B cell (primary cell): ENCODE measurements at regions not wholly inside any gene's neighbourhood (a gene's known extent, or its start where the extent isn't known, plus 50 kb on each side); places are given as distances from the start of the nearest gene placed in this dataset.

Experiments
- ATAC-seq: fragments of 200-7000 bp; cut with Tn5 transposase; one replicate; pipeline ENCODE4 v1.10.0; 2021; ENCODE audit warnings: low read depth, mild to moderate bottlenecking, moderate number of reproducible peaks, moderate library complexity
- CTCF ChIA-PET: fragments of 350-600 bp; sonication (Branson Sonifier 250); formaldehyde crosslinking; loops from one replicate; lab custom pipeline; 2021; ENCODE audit warnings: antibody characterized with exemption, inconsistent platforms; lab: Charles Lee
- POLR2A ChIA-PET: fragments of 350-600 bp; sonication (Branson Sonifier 250); formaldehyde crosslinking; loops from one replicate; lab custom pipeline; 2021; ENCODE audit warnings: antibody characterized with exemption; lab: Charles Lee
- DNase-seq: peaks from one replicate; pipeline ENCODE4 v3.0.0; 2013
- H2AFZ ChIP-seq: 2 replicates; pipeline ENCODE4 v1.6.1; 2012; ENCODE audit warnings: mild to moderate bottlenecking, low read depth, low read length; ENCODE audit not compliant: insufficient read depth, poor library complexity, severe bottlenecking
- H3K27ac ChIP-seq, 2 donors: 1 replicate in 1 of 2; 2 replicates in 1 of 2; pipeline ENCODE4 v1.5.1; 2012 to 2013; ENCODE audit warnings: low read length in 2 of 2, mild to moderate bottlenecking in 2 of 2, moderate library complexity in 1 of 2
- H3K27me3 ChIP-seq, 4 experiments: fragments of 200-600 bp in 1 of 4; sonication (generic) in 1 of 4; replicated peaks in 1 of 4; 1 replicate in 2 of 4; 2 replicates in 2 of 4; pipeline versions ENCODE4 v1.6.1 to v1.7.0; 2013 to 2016; ENCODE audit warnings: low read length in 3 of 4, mild to moderate bottlenecking in 2 of 4, mixed read lengths in 1 of 4, moderate library complexity in 1 of 4; ENCODE audit not compliant: insufficient read depth in 4 of 4, control insufficient read depth in 3 of 4; ENCODE audit errors: control extremely low read depth in 1 of 4
- H3K36me3 ChIP-seq, 2 experiments: replicated peaks in 1 of 2; 1 replicate in 1 of 2; 2 replicates in 1 of 2; pipeline versions ENCODE4 v1.6.1 to v1.7.1; 2013; ENCODE audit warnings: low read length in 1 of 2; ENCODE audit not compliant: insufficient read depth in 2 of 2, control insufficient read depth in 1 of 2; ENCODE audit errors: control extremely low read depth in 1 of 2, extremely low read depth in 1 of 2
- H3K4me1 ChIP-seq, 2 donors: fragments of 200-600 bp in 1 of 2; sonication (generic) in 1 of 2; 1 replicate in 1 of 2; 2 replicates in 1 of 2; pipeline versions ENCODE4 v1.5.1 to v1.6.1; 2013 to 2017; ENCODE audit warnings: low read length in 2 of 2; ENCODE audit not compliant: control insufficient read depth in 2 of 2, insufficient read depth in 2 of 2
- H3K4me2 ChIP-seq: replicated peaks from 2 replicates; pipeline ENCODE3; 2012; ENCODE audit warnings: mild to moderate bottlenecking, low read depth, low read length; ENCODE audit not compliant: poor library complexity, severe bottlenecking
- H3K4me3 ChIP-seq, 5 experiments: fragments of 200-600 bp in 1 of 5; sonication (generic) in 1 of 5; 1 replicate in 3 of 5; 2 replicates in 2 of 5; pipeline versions ENCODE4 v1.5.1 to v1.7.0; 2011 to 2016; ENCODE audit warnings: low read length in 4 of 5, mild to moderate bottlenecking in 4 of 5, low read depth in 2 of 5, control low read depth in 1 of 5, moderate library complexity in 1 of 5; ENCODE audit not compliant: insufficient read depth in 1 of 5; ENCODE audit errors: control extremely low read depth in 1 of 5, extremely low read depth in 1 of 5
- H3K79me2 ChIP-seq: fragments of 200-600 bp; sonication (generic); one replicate; pipeline ENCODE4 v1.6.0; 2016; ENCODE audit warnings: low read length; ENCODE audit not compliant: control insufficient read depth, insufficient read depth
- H3K9ac ChIP-seq: fragments of 200-600 bp; sonication (generic); 2 replicates; pipeline ENCODE4 v1.6.1; 2017; ENCODE audit warnings: mild to moderate bottlenecking, low read length, moderate library complexity
- H3K9me3 ChIP-seq, 3 donors: one replicate each; pipeline versions ENCODE4 v1.6.1 to v1.7.1; 2013; ENCODE audit warnings: low read length in 2 of 3; ENCODE audit not compliant: control insufficient read depth in 2 of 3, insufficient read depth in 1 of 3; ENCODE audit errors: control extremely low read depth in 1 of 3
- H4K20me1 ChIP-seq: 2 replicates; pipeline ENCODE4 v1.6.0; 2012; ENCODE audit warnings: mild to moderate bottlenecking, low read length; ENCODE audit not compliant: insufficient read depth, control insufficient read depth, poor library complexity, severe bottlenecking
- H3K27ac Mint-ChIP-seq: one replicate; pipeline ENCODE4 v1.8.0; 2021; ENCODE audit warnings: mixed read lengths
- H3K27me3 Mint-ChIP-seq: one replicate; pipeline ENCODE4 v1.8.0; 2021; ENCODE audit warnings: mixed read lengths
- H3K4me1 Mint-ChIP-seq: one replicate; pipeline ENCODE4 v1.8.0; 2021; ENCODE audit warnings: mixed read lengths
- H3K4me3 Mint-ChIP-seq: one replicate; pipeline ENCODE4 v1.8.0; 2021; ENCODE audit warnings: mixed read lengths
- H3K9me3 Mint-ChIP-seq: one replicate; pipeline ENCODE4 v1.8.0; 2022; ENCODE audit warnings: mixed read lengths; ENCODE audit not compliant: insufficient read depth
- EZH2 ChIP-seq: IDR thresholded peaks from 2 replicates; pipeline ENCODE4 v1.6.1; 2012; ENCODE audit warnings: borderline replicate concordance, low read depth, mild to moderate bottlenecking, moderate library complexity, low read length; ENCODE audit not compliant: insufficient read depth, poor library complexity, severe bottlenecking
- WGBS: methylation state at CpG from one replicate; pipeline ENCODE4 v1.1.5; 2013; ENCODE audit warnings: missing lambda C conversion rate; ENCODE audit not compliant: insufficient coverage; 5-methylcytosine and 5-hydroxymethylcytosine counted together
- intact Hi-C: fragments of 100-400 bp; cut with micrococcal nuclease; formaldehyde crosslinking; loops from one replicate; pipeline ENCODE4 v1.10.0; 2022
- TF ChIP-seq, protein P1 (sequence below): fragments of 200-600 bp; IDR thresholded peaks from one replicate; pipeline ENCODE4 v1.8.0; 2022; ENCODE audit warnings: antibody characterized with exemption, mild to moderate bottlenecking

DNA sequence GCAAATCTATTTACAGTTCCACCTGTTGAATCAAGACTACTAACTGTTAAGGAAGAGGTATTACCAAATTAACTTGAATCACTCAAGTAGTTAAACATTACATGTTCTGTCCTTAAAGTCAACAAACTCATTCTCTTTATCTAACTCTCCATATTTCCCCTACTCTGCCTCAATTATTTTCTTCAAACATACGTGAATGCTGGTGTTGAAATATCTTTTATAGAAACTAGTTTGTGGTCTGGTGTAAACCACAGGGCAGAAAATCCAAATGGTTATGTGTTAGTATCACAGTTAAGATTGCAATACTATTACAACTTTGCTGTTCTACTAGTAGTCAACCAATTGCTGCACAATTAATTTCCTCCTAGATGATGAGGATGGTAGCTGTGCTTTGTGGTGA lies 603.5 kb downstream of the KCTD16 start:
- no peaks in the 10 kb centered on the region for H3K4me1 Mint-ChIP-seq
- H3K27ac ChIP-seq = no peak overlapping the region
- no peaks in the 10 kb centered on the region for H3K4me1 ChIP-seq
- H3K27me3 Mint-ChIP-seq = no peaks in the 10 kb centered on the region
- POLR2A ChIA-PET = no interaction called here
- H3K79me2 ChIP-seq = no peaks in the 10 kb centered on the region
- TF ChIP-seq EZH2 = no peak
- TF ChIP-seq, protein P1, sequence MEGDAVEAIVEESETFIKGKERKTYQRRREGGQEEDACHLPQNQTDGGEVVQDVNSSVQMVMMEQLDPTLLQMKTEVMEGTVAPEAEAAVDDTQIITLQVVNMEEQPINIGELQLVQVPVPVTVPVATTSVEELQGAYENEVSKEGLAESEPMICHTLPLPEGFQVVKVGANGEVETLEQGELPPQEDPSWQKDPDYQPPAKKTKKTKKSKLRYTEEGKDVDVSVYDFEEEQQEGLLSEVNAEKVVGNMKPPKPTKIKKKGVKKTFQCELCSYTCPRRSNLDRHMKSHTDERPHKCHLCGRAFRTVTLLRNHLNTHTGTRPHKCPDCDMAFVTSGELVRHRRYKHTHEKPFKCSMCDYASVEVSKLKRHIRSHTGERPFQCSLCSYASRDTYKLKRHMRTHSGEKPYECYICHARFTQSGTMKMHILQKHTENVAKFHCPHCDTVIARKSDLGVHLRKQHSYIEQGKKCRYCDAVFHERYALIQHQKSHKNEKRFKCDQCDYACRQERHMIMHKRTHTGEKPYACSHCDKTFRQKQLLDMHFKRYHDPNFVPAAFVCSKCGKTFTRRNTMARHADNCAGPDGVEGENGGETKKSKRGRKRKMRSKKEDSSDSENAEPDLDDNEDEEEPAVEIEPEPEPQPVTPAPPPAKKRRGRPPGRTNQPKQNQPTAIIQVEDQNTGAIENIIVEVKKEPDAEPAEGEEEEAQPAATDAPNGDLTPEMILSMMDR = no peak
- no peak overlapping the region for H3K4me3 Mint-ChIP-seq
- H3K27me3 ChIP-seq = no peaks in the 10 kb centered on the region
- no peak overlapping the region for H3K27ac Mint-ChIP-seq
- no peak overlapping the region for H2AFZ ChIP-seq
- intact Hi-C loops = no loop called here
- ATAC-seq (no peak), DNase-seq (no peak)
- H4K20me1 ChIP-seq = no peaks in the 10 kb centered on the region
- no peaks in the 10 kb centered on the region for H3K9me3 Mint-ChIP-seq
- H3K9ac ChIP-seq = no peak overlapping the region
- H3K9me3 ChIP-seq = no peaks in the 10 kb centered on the region
- no peak overlapping the region for H3K4me3 ChIP-seq
- H3K4me2 ChIP-seq = no peak overlapping the region
- WGBS = no CpG with 5 or more reads among the region's 1 CpG
- no peaks in the 10 kb centered on the region for H3K36me3 ChIP-seq
- CTCF ChIA-PET = no interaction called here

DNA sequence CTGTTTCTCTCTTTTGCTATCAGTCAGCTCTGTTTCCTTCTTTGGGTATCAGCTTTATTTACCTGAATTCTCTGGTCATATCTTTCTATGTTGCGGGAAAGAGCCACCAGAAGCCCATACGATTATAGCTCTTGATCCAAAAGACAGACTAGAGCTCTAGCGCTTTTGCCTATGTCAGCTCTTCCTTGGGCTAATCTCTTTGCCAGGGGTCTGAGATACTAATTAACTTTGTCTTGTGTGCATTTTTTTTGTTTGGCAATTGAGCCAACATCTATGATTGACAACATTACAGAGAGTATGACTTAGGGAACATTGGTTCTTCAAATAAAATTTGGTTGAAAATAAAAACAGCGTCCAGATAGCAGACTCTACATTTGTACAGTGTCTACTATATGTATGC lies 603.0 kb downstream of the KCTD16 start:
- Histone ChIP-seq H3K9ac (no peak overlapping the region), H4K20me1 (no peaks in the 10 kb centered on the region), H3K36me3 (no peaks in the 10 kb centered on the region), H2AFZ (no peak overlapping the region), H3K79me2 (no peaks in the 10 kb centered on the region), H3K4me2 (no peak overlapping the region), H3K27ac (no peak overlapping the region), H3K27me3 (no peaks in the 10 kb centered on the region), H3K9me3 (no peaks in the 10 kb centered on the region), H3K4me3 (no peak overlapping the region), H3K4me1 (no peaks in the 10 kb centered on the region)
- WGBS = 40% methylated on average over 2 of the region's 4 CpGs
- CTCF ChIA-PET = no interaction called here
- H3K27me3 Mint-ChIP-seq = no peaks in the 10 kb centered on the region
- no peaks in the 10 kb centered on the region for H3K9me3 Mint-ChIP-seq
- ATAC-seq = no peak
- no peaks in the 10 kb centered on the region for H3K4me1 Mint-ChIP-seq
- POLR2A ChIA-PET = no interaction called here
- TF ChIP-seq EZH2 = no peak
- TF ChIP-seq, protein P1 = no peak
- no peak for DNase-seq
- H3K4me3 Mint-ChIP-seq = no peak overlapping the region
- no peak overlapping the region for H3K27ac Mint-ChIP-seq
- intact Hi-C loops = no loop called here
